Smooth muscle cell of the brain vasculature (primary cell): ENCODE measurements at regions not wholly inside any gene's neighbourhood (a gene's known extent, or its start where the extent isn't known, plus 50 kb on each side); places are given as distances from the start of the nearest gene placed in this dataset.
"Not testable (repeated sequence)": the region's sequence is repeated elsewhere in the genome, so short reads cannot be mapped to it uniquely, and the experiment has no call there.

Experiments
- DNase-seq: peaks from one replicate; pipeline ENCODE4 v3.0.0-alpha.2; 2012; ENCODE audit warnings: low read depth, low spot score

GRCh38 chr2:75326645-75327044 is 127.3 kb upstream of the TACR1 start:
- DNase-seq: no peak

- no peak for DNase-seq
Measured at GRCh38 chr2:75325594-75325993, 126.3 kb upstream of the TACR1 start.

- no peak for DNase-seq
Measured at GRCh38 chr2:75324861-75325284, 125.6 kb upstream of the TACR1 start.

- DNase-seq: no peak
Measured at GRCh38 chr2:75324141-75324540, 124.8 kb upstream of the TACR1 start.

- no peak for DNase-seq
Measured at GRCh38 chr2:75321599-75321922, 122.2 kb upstream of the TACR1 start.

- DNase-seq: no peak
Measured at GRCh38 chr2:75320898-75321598, 121.7 kb upstream of the TACR1 start.

GRCh38 chr2:75319951-75320350 is 120.6 kb upstream of the TACR1 start:
- DNase-seq: no peak

GRCh38 chr2:75317802-75318201 is 118.5 kb upstream of the TACR1 start:
- DNase-seq: no peak

- no peak for DNase-seq
Measured at GRCh38 chr2:75317316-75317715, 118.0 kb upstream of the TACR1 start.

GRCh38 chr2:75315436-75315835 is 116.1 kb upstream of the TACR1 start:
- DNase-seq: no peak

GRCh38 chr2:75311993-75312392 is 112.7 kb upstream of the TACR1 start:
- no peak for DNase-seq

- no peak for DNase-seq
Measured at GRCh38 chr2:75311521-75311920, 112.2 kb upstream of the TACR1 start.

GRCh38 chr2:75310876-75311275 is 111.6 kb upstream of the TACR1 start:
- DNase-seq: no peak

- DNase-seq: no peak
Measured at GRCh38 chr2:75309596-75310463, 110.5 kb upstream of the TACR1 start.

GRCh38 chr2:75303227-75303626 is 103.9 kb upstream of the TACR1 start:
- DNase-seq: no peak

GRCh38 chr2:75294362-75294761 is 95.0 kb upstream of the TACR1 start:
- DNase-seq: no peak

GRCh38 chr2:75292826-75293225 is 93.5 kb upstream of the TACR1 start:
- DNase-seq: no peak

GRCh38 chr2:75290600-75291150 is 91.4 kb upstream of the TACR1 start:
- DNase-seq: no peak

- no peak for DNase-seq
Measured at GRCh38 chr2:75289771-75290170, 90.5 kb upstream of the TACR1 start.

GRCh38 chr2:75289178-75289577 is 89.9 kb upstream of the TACR1 start:
- not testable (repeated sequence) for DNase-seq

- DNase-seq: no peak
Measured at GRCh38 chr2:75288760-75289159, 89.4 kb upstream of the TACR1 start.

- DNase-seq: no peak
Measured at GRCh38 chr2:75287624-75288316, 88.5 kb upstream of the TACR1 start.
